ENCODE measurements at regions not wholly inside any gene's neighbourhood (a gene's known extent, or its start where the extent isn't known, plus 50 kb on each side); places are given as distances from the start of the nearest gene placed in this dataset.

- TF ChIP-seq CTCF (IDR thresholded peaks at IDR 0.05) = no peak
- TF ChIP-seq POLR2A (IDR thresholded peaks at IDR 0.05) = no peak
These were observed 1299.2 kb upstream of the ATXN8OS start for GRCh38 chr13:68808456-68808855.

Data from upper lobe of left lung (tissue), 4 donors.